Ishikawa (cell line): ENCODE measurements at regions not wholly inside any gene's neighbourhood (a gene's known extent, or its start where the extent isn't known, plus 50 kb on each side); places are given as distances from the start of the nearest gene placed in this dataset.

Experiments used
- CEBPB ChIP-seq: IDR thresholded peaks from 2 replicates; pipeline ENCODE4 v1.6.1; 2012
- CREB1 ChIP-seq: IDR thresholded peaks from 2 replicates; pipeline ENCODE4 v1.6.1; 2012; ENCODE audit warnings: low read depth
- EGR1 ChIP-seq: IDR thresholded peaks from 2 replicates; pipeline ENCODE4 v1.6.1; 2012
- EP300 ChIP-seq: IDR thresholded peaks from 2 replicates; pipeline ENCODE4 v1.6.1; 2012; ENCODE audit warnings: borderline replicate concordance
- FOXM1 ChIP-seq: IDR thresholded peaks from 2 replicates; pipeline ENCODE4 v1.6.1; 2012; ENCODE audit warnings: low read depth, borderline replicate concordance
- MAX ChIP-seq: IDR thresholded peaks from 2 replicates; pipeline ENCODE4 v1.6.1; 2012
- NFIC ChIP-seq: IDR thresholded peaks from 2 replicates; pipeline ENCODE4 v1.6.1; 2012
- RAD21 ChIP-seq: IDR thresholded peaks from 2 replicates; pipeline ENCODE4 v1.6.1; 2012; ENCODE audit warnings: low read depth
- REST ChIP-seq: IDR thresholded peaks from 2 replicates; pipeline ENCODE4 v1.6.1; 2012; ENCODE audit warnings: low read depth, mild to moderate bottlenecking
- TAF1 ChIP-seq: IDR thresholded peaks from 2 replicates; pipeline ENCODE4 v1.6.1; 2012; ENCODE audit warnings: low read depth, mild to moderate bottlenecking
- TCF12 ChIP-seq: IDR thresholded peaks from 2 replicates; pipeline ENCODE4 v1.6.1; 2012; ENCODE audit warnings: low read depth
- TEAD4 ChIP-seq: IDR thresholded peaks from 2 replicates; pipeline ENCODE4 v1.6.1; 2012
- USF1 ChIP-seq: IDR thresholded peaks from 2 replicates; pipeline ENCODE4 v1.6.1; 2012
- YY1 ChIP-seq: IDR thresholded peaks from 2 replicates; pipeline ENCODE4 v1.6.1; 2012; ENCODE audit warnings: low read depth
- ZBTB7A ChIP-seq: IDR thresholded peaks from 2 replicates; pipeline ENCODE4 v1.6.1; 2012; ENCODE audit warnings: low read depth

GRCh38 chr7:12152196-12152918 is 58.7 kb upstream of the TMEM106B start:
- TF ChIP-seq REST (no peak), TEAD4 (no peak), EGR1 (no peak)

- no peak for TF ChIP-seq YY1
Measured at GRCh38 chr7:12154119-12154518, 57.0 kb upstream of the TMEM106B start.

- TF ChIP-seq TAF1 (no peak), TEAD4 (no peak), FOXM1 (no peak), CREB1 (no peak), NFIC (no peak), RAD21 (no peak), YY1 (no peak), TCF12 (no peak), MAX (no peak), CEBPB (no peak), EGR1 (no peak), EP300 (no peak), ZBTB7A (no peak), REST (no peak), USF1 (no peak)
Measured at GRCh38 chr7:12157517-12157916, 53.6 kb upstream of the TMEM106B start.

GRCh38 chr7:12158334-12159060 is 52.6 kb upstream of the TMEM106B start:
- TF ChIP-seq REST (no peak), CREB1 (no peak), ZBTB7A (no peak)

GRCh38 chr7:12161146-12161545 is 49.9 kb upstream of the TMEM106B start:
- TF ChIP-seq EP300 (no peak), USF1 (no peak), FOXM1 (no peak), CREB1 (no peak), YY1 (no peak), TAF1 (no peak), EGR1 (no peak), TEAD4 (no peak), CEBPB (no peak), ZBTB7A (no peak), TCF12 (no peak), NFIC (no peak), RAD21 (no peak), MAX (no peak), REST (no peak)
